Hepatocyte (in vitro differentiated cells): ENCODE measurements at regions not wholly inside any gene's neighbourhood (a gene's known extent, or its start where the extent isn't known, plus 50 kb on each side); places are given as distances from the start of the nearest gene placed in this dataset.

ENCODE experiments used
- DNase-seq: peaks from one replicate; pipeline ENCODE4 v3.0.0-alpha.2; 2016; ENCODE audit warnings: low spot score
- H2AFZ ChIP-seq: fragments of 200-600 bp; sonication (generic); 2 replicates; pipeline ENCODE4 v1.6.0; 2016; ENCODE audit warnings: antibody characterized with exemption, mild to moderate bottlenecking
- H3K27ac ChIP-seq: fragments of 200-600 bp; sonication (generic); 2 replicates; pipeline ENCODE4 v1.5.1; 2016; ENCODE audit warnings: mild to moderate bottlenecking
- H3K27me3 ChIP-seq: fragments of 200-600 bp; sonication (generic); 2 replicates; pipeline ENCODE4 v1.6.1; 2016
- H3K36me3 ChIP-seq: fragments of 200-600 bp; sonication (generic); replicated peaks from 2 replicates; pipeline ENCODE4 v1.5.1; 2016; ENCODE audit warnings: low read depth; ENCODE audit not compliant: insufficient read depth
- H3K4me1 ChIP-seq: fragments of 200-600 bp; sonication (generic); 2 replicates; pipeline ENCODE4 v1.5.1; 2016; ENCODE audit warnings: mild to moderate bottlenecking, moderate library complexity; ENCODE audit not compliant: insufficient read depth
- H3K4me2 ChIP-seq: fragments of 200-600 bp; sonication (generic); 2 replicates; pipeline ENCODE4 v1.6.0; 2016
- H3K4me3 ChIP-seq: fragments of 200-600 bp; sonication (generic); 2 replicates; pipeline ENCODE4 v1.5.1; 2016; ENCODE audit warnings: mild to moderate bottlenecking
- H3K79me2 ChIP-seq: fragments of 200-600 bp; sonication (generic); 2 replicates; pipeline ENCODE4 v1.6.0; 2017; ENCODE audit warnings: mild to moderate bottlenecking
- H3K9me2 ChIP-seq: fragments of 200-600 bp; sonication (generic); replicated peaks from 2 replicates; pipeline ENCODE4 v1.6.0; 2017; ENCODE audit warnings: mild to moderate bottlenecking; ENCODE audit not compliant: insufficient read depth
- H3K9me3 ChIP-seq: fragments of 200-600 bp; sonication (generic); 2 replicates; pipeline ENCODE4 v1.5.1; 2016; ENCODE audit warnings: low read depth, mild to moderate bottlenecking
- H4K20me1 ChIP-seq: fragments of 200-600 bp; sonication (generic); 2 replicates; pipeline ENCODE4 v1.6.0; 2016; ENCODE audit warnings: mild to moderate bottlenecking; ENCODE audit not compliant: insufficient read depth, poor library complexity, severe bottlenecking
- CTCF ChIP-seq: fragments of 200-600 bp; sonication (generic); IDR thresholded peaks from 2 replicates; pipeline ENCODE4 v1.5.1; 2016; ENCODE audit warnings: antibody characterized with exemption, mild to moderate bottlenecking; ENCODE audit not compliant: poor library complexity
- EZH2 ChIP-seq: fragments of 200-600 bp; sonication (generic); IDR thresholded peaks from 2 replicates; pipeline ENCODE4 v1.6.1; 2016; ENCODE audit warnings: antibody characterized with exemption, mild to moderate bottlenecking, borderline replicate concordance
- EZH2phosphoT487 ChIP-seq: fragments of 200-600 bp; sonication (generic); IDR thresholded peaks from one replicate; pipeline ENCODE4 v1.6.1; 2018; ENCODE audit warnings: antibody characterized with exemption, mild to moderate bottlenecking, low read depth, moderate library complexity; ENCODE audit not compliant: unreplicated experiment, severe bottlenecking
- WGBS: methylation state at CpG from one replicate; pipeline ENCODE4 v1.1.6; 2016; ENCODE audit warnings: low lambda C conversion rate; ENCODE audit errors: missing lambda C conversion rate; 5-methylcytosine and 5-hydroxymethylcytosine counted together

- H2AFZ ChIP-seq = no peak overlapping the region
- H3K27ac ChIP-seq = no peak overlapping the region
- H3K4me1 ChIP-seq = no peaks in the 10 kb centered on the region
- H3K36me3 ChIP-seq = no peaks in the 10 kb centered on the region
- no peaks in the 10 kb centered on the region for H3K79me2 ChIP-seq
- WGBS = 96% methylated on average over 3 of the region's 3 CpGs
- no peaks in the 10 kb centered on the region for H4K20me1 ChIP-seq
- DNase-seq = no peak
- no peaks in the 10 kb centered on the region for H3K9me2 ChIP-seq
- no peak for TF ChIP-seq EZH2phosphoT487
- no peak for TF ChIP-seq EZH2
- no peak for TF ChIP-seq CTCF
- H3K9me3 ChIP-seq = no peaks in the 10 kb centered on the region
- H3K4me3 ChIP-seq = no peak overlapping the region
- no peaks in the 10 kb centered on the region for H3K27me3 ChIP-seq
- H3K4me2 ChIP-seq = no peak overlapping the region
These were observed 151.5 kb upstream of the FAM83B start for GRCh38 chr6:54694928-54695532.

DNA sequence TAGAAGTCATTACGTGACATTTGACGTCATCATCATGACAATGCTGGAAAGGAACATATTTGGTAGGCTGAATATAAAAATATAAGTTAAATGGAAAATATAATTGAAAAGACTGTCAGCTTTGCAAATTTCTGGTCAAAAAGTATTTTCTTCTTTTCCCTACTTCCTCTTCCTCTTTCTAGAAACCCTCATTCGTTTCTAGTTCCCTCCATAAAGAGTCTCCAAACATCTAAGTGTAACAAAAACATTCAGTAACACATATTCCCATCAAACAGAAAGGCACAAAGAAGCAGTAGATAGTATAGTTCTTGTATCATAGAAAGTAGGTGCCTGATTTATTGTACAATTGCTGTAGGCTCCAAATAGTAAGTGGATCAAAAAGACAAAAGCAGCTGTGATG is 150.8 kb upstream of the FAM83B start:
- Histone ChIP-seq H3K27ac (no peak overlapping the region), H3K9me3 (no peaks in the 10 kb centered on the region), H2AFZ (no peak overlapping the region), H3K79me2 (no peaks in the 10 kb centered on the region), H3K27me3 (no peaks in the 10 kb centered on the region), H3K36me3 (no peaks in the 10 kb centered on the region), H3K4me3 (no peak overlapping the region), H3K9me2 (no peaks in the 10 kb centered on the region), H4K20me1 (no peaks in the 10 kb centered on the region), H3K4me1 (no peaks in the 10 kb centered on the region), H3K4me2 (no peak overlapping the region)
- TF ChIP-seq EZH2phosphoT487 (no peak), EZH2 (no peak), CTCF (no peak)
- no peak for DNase-seq
- 89% methylated on average over 3 of the region's 3 CpGs for WGBS

GRCh38 chr6:54697424-54697823 is 149.1 kb upstream of the FAM83B start:
- H3K36me3 ChIP-seq = no peaks in the 10 kb centered on the region
- no peak for DNase-seq
- H3K27me3 ChIP-seq = no peaks in the 10 kb centered on the region
- no peaks in the 10 kb centered on the region for H3K9me2 ChIP-seq
- no peaks in the 10 kb centered on the region for H4K20me1 ChIP-seq
- no peak overlapping the region for H3K27ac ChIP-seq
- H3K79me2 ChIP-seq = no peaks in the 10 kb centered on the region
- no peaks in the 10 kb centered on the region for H3K4me1 ChIP-seq
- H3K4me3 ChIP-seq = no peak overlapping the region
- no peak overlapping the region for H2AFZ ChIP-seq
- H3K9me3 ChIP-seq = no peaks in the 10 kb centered on the region
- peak; percentile 43 for TF ChIP-seq CTCF
- no peak for TF ChIP-seq EZH2
- no peak for TF ChIP-seq EZH2phosphoT487
- 26% methylated on average over 3 of the region's 3 CpGs for WGBS
- no peak overlapping the region for H3K4me2 ChIP-seq
